Motor neuron (in vitro differentiated cells): ENCODE measurements at regions not wholly inside any gene's neighbourhood (a gene's known extent, or its start where the extent isn't known, plus 50 kb on each side); places are given as distances from the start of the nearest gene placed in this dataset.
A peak's percentile ranks its signal among the peaks of the same experiment; 100 is the strongest.

Experiments used
- ATAC-seq, 8 experiments: fragments of 200-7000 bp; cut with Tn5 transposase; replicated peaks in 6 of 8; 2 replicates each; pipeline ENCODE4 v1.8.0; 2021; ENCODE audit warnings: mild to moderate bottlenecking in 8 of 8, moderate library complexity in 8 of 8
- H3K27ac ChIP-seq, 2 donors: fragments of 250-450 bp; sonication (Bioruptor Pico); 2 replicates each; pipeline ENCODE4 v1.9.0; 2021; ENCODE audit warnings: antibody characterized with exemption in 2 of 2, mild to moderate bottlenecking in 2 of 2, moderate library complexity in 1 of 2
- H3K4me1 ChIP-seq, 2 donors: fragments of 250-450 bp; sonication (Bioruptor Pico); replicated peaks in 1 of 2; 2 replicates each; pipeline ENCODE4 v1.6.1; 2021; ENCODE audit warnings: antibody characterized with exemption in 2 of 2, mild to moderate bottlenecking in 2 of 2, moderate library complexity in 1 of 2
- H3K4me3 ChIP-seq, 5 donors: fragments of 250-450 bp; sonication (Bioruptor Pico); 2 replicates each; pipeline ENCODE4 v1.9.0; 2021; ENCODE audit warnings: antibody characterized with exemption in 5 of 5, mild to moderate bottlenecking in 5 of 5, moderate library complexity in 4 of 5
- WGBS, 10 experiments: fragments of 450-650 bp; shearing (Covaris generic); methylation state at CpG; one replicate each; pipeline ENCODE4 v1.0.0; 2022; 5-methylcytosine and 5-hydroxymethylcytosine counted together
- in situ Hi-C, 9 experiments: fragments of 400-800 bp; cut with MboI; loops; one replicate each; pipeline ENCODE4 v1.15.0; 2021; ENCODE audit warnings: low sequenced_read_pairs in 9 of 9, low pct_unique_long_range_greater_than_20kb in 2 of 9; ENCODE audit not compliant: unreplicated experiment in 9 of 9

DNA sequence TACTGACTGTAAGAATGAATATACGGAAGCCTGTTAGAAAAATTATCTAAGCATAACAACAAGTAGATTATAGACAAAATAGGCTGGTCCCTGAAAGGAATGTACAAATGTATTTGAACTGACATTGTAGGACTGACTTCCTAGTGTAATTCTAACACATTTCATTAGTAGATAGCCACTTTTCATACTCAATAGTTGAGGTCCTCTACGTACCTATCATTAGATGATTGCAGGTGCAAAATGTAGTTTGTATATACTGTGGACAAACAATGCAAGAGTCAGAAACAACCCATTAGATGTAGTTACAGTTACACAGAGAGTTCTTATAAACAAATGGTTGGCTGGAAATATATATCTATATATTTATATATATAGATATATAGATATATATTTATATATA lies 402.3 kb upstream of the SLITRK6 start:
- H3K27ac ChIP-seq: no peak overlapping the region
- no peaks in the 10 kb centered on the region for H3K4me1 ChIP-seq
- H3K4me3 ChIP-seq: no peak overlapping the region
- 19 to 100% (median 81%) methylated on average over 1 to 2 of the region's 2 CpGs for WGBS, 10 experiments
- in situ Hi-C loops: no loop called here
- ATAC-seq: no peak

GRCh38 chr13:86193281-86193680 lies 394.1 kb upstream of the SLITRK6 start:
- WGBS, 10 experiments: 0 to 100% (median 38%) methylated on average over 1 of the region's 1 CpG
- no peak overlapping the region for H3K4me3 ChIP-seq
- H3K4me1 ChIP-seq: no peaks in the 10 kb centered on the region
- ATAC-seq: no peak
- no peak overlapping the region for H3K27ac ChIP-seq
- in situ Hi-C loops: no loop called here

DNA sequence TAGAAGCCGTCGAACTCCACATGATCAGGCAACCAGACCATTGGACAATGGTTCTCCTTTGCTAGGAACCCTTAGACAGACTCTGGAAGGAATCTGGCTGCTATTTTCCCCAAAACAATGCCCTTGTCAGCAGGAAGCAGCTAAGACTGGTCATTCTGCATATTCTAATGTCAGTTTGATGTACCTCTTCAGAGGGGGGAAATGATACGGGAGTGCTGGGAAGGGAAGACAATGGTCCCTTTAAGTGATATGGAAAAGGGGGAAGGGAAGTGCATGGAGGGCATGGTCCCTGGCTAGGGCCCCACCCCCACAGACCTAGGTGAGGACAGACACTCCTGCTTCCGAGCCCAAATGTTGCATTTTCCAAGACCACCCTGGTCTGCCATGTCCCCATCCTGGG lies 389.0 kb upstream of the SLITRK6 start:
- no peaks in the 10 kb centered on the region for H3K4me1 ChIP-seq
- in situ Hi-C loops: no loop called here
- no peak for ATAC-seq
- 33 to 95% (median 83%) methylated on average over 1 to 4 of the region's 4 CpGs; no CpG with 5 or more reads in 3 of the 10 experiments for WGBS, 10 experiments
- no peak overlapping the region for H3K4me3 ChIP-seq
- H3K27ac ChIP-seq: no peak overlapping the region

DNA sequence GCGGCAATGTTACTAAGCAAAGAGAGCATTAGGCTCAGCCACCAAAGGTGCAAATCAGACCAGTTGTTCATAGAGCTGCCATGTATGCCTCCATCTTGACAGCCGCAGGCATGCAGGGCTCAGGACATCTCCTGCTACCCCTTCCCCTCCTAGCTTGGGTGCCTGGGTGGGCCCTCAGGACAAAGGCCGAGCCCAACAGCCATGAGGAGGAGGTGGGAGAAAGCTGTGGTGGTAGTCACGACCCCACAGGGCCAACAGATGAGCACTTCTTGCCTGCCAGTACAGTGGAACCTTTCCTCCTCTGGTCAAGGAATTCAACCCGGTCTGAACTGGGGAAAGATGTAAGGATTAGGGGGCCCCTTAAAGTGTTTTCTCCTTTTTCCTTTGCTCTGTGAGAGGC lies 386.4 kb upstream of the SLITRK6 start:
- in situ Hi-C loops: no loop called here
- Histone ChIP-seq H3K27ac (no peak overlapping the region), H3K4me3 (no peak overlapping the region), H3K4me1 (no peaks in the 10 kb centered on the region)
- WGBS, 10 experiments: 0 to 100% (median 68%) methylated on average over 1 to 5 of the region's 5 CpGs; no CpG with 5 or more reads in 4 of the 10 experiments
- ATAC-seq: no peak

DNA sequence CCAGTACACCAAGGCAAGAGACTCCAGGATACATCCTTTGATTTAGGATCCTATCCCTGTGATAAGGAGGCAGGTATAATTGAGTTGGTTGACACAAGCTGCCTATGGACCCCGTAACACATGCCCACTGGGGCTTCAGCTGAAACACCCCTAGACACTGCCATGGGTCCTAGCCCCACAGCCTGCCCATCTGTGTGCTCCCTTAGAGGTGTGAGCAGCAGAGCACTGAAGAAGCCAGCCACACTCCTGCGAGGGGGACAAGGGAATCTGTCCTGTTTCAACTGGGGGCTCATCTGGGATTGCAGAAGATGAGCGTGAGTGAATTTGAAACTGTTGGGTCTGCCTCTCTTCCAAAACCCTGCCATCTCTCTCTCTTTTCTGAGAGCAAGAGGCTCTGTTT lies 385.9 kb upstream of the SLITRK6 start:
- ATAC-seq: no peak
- in situ Hi-C loops: no loop called here
- WGBS, 10 experiments: 0 to 100% (median 85%) methylated on average over 1 to 2 of the region's 3 CpGs; no CpG with 5 or more reads in 5 of the 10 experiments
- no peak overlapping the region for H3K4me3 ChIP-seq
- H3K27ac ChIP-seq: no peak overlapping the region
- H3K4me1 ChIP-seq: no peaks in the 10 kb centered on the region

- no peak overlapping the region for H3K4me3 ChIP-seq
- peak in 3 of 8 experiments; percentile 35 to 53 (median 45) for ATAC-seq
- H3K27ac ChIP-seq: no peak overlapping the region
- in situ Hi-C loops: no loop called here
- WGBS, 10 experiments: 0 to 100% (median 76%) methylated on average over 1 to 2 of the region's 2 CpGs
- H3K4me1 ChIP-seq: peaks cover 0 to 2% of the 10 kb centered on the region in 2 donors
These were observed 375.4 kb upstream of the SLITRK6 start for GRCh38 chr13:86174622-86175021.

DNA sequence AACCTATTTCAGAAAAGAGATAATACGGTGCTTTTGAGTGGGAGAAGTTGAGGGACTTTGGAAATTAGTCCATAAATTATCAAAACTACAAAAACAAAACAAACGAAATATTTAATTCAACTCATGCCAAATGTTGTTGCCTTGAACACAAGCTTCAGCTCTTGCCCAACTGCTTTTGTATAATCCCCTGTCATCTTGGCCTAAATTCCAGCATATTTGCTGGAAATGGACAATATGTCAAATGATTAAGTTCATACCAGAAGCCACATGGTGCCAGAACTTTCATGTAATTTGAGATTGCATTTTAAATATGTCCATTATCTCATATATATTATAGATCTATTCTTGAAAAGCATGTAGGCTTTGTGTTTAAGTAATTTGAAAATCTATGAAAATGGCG lies 373.7 kb upstream of the SLITRK6 start:
- H3K27ac ChIP-seq: no peak overlapping the region
- in situ Hi-C loops: no loop called here
- 10 to 94% (median 82%) methylated on average over 2 to 3 of the region's 3 CpGs for WGBS, 10 experiments
- H3K4me3 ChIP-seq: no peak overlapping the region
- peaks cover 0 to 2% of the 10 kb centered on the region in 2 donors for H3K4me1 ChIP-seq
- no peak for ATAC-seq

- no peak overlapping the region for H3K4me3 ChIP-seq
- no peak overlapping the region for H3K27ac ChIP-seq
- 0 to 100% (median 85%) methylated on average over 1 of the region's 1 CpG; no CpG with 5 or more reads in 2 of the 10 experiments for WGBS, 10 experiments
- ATAC-seq: no peak
- H3K4me1 ChIP-seq: no peaks in the 10 kb centered on the region
- in situ Hi-C loops: no loop called here
These were observed 362.0 kb upstream of the SLITRK6 start for GRCh38 chr13:86161257-86161656.

- no peak overlapping the region for H3K27ac ChIP-seq
- in situ Hi-C loops: no loop called here
- 0 to 100% (median 93%) methylated on average over 1 to 3 of the region's 3 CpGs for WGBS, 10 experiments
These were observed 356.5 kb upstream of the SLITRK6 start for GRCh38 chr13:86155756-86156155.

GRCh38 chr13:86142080-86142479 lies 342.9 kb upstream of the SLITRK6 start:
- in situ Hi-C loops: no loop called here
- Histone ChIP-seq H3K4me3 (no peak overlapping the region), H3K4me1 (no peaks in the 10 kb centered on the region), H3K27ac (no peak overlapping the region)
- no peak for ATAC-seq
- WGBS, 10 experiments: 31 to 100% (median 89%) methylated on average over 1 to 4 of the region's 4 CpGs; no CpG with 5 or more reads in 1 of the 10 experiments

More at GRCh38 chr13:86155756-86156155, 356.5 kb upstream of the SLITRK6 start:
- Histone ChIP-seq H3K4me1 (no peaks in the 10 kb centered on the region), H3K4me3 (no peak overlapping the region)
- ATAC-seq: no peak

- Histone ChIP-seq H3K4me1 (no peaks in the 10 kb centered on the region), H3K27ac (no peak overlapping the region), H3K4me3 (no peak overlapping the region)
- no peak for ATAC-seq
- in situ Hi-C loops: no loop called here
These were observed 336.6 kb upstream of the SLITRK6 start for GRCh38 chr13:86135856-86136255.

DNA sequence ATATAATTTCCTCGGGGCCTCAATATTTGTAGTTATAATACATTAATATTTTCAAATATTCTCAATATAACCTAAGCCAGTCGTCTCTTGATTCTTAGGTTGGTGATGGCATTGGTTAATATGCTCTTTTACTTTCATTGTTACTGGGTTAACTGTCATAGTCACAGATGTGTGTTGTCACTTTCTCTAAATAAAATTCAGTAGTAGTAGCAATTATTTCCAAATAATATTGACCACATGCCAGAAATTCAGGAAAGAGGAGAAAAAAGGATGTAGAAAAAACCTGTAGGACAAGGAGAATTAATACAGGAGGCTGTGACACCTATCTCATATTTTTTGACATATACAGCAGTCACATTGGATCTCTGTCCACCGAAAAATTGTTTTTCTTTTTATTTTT lies 322.7 kb upstream of the SLITRK6 start:
- ATAC-seq: no peak
- in situ Hi-C loops: no loop called here
- Histone ChIP-seq H3K27ac (no peak overlapping the region), H3K4me3 (no peak overlapping the region), H3K4me1 (no peaks in the 10 kb centered on the region)
- 5 to 100% (median 81%) methylated on average over 1 to 3 of the region's 3 CpGs; no CpG with 5 or more reads in 1 of the 10 experiments for WGBS, 10 experiments

- no peaks in the 10 kb centered on the region for H3K4me1 ChIP-seq
- no peak for ATAC-seq
- no peak overlapping the region for H3K27ac ChIP-seq
- no peak overlapping the region for H3K4me3 ChIP-seq
- in situ Hi-C loops: no loop called here
- 0 to 100% (median 60%) methylated on average over 1 of the region's 1 CpG; no CpG with 5 or more reads in 2 of the 10 experiments for WGBS, 10 experiments
These were observed 309.9 kb upstream of the SLITRK6 start for GRCh38 chr13:86109107-86109506.

DNA sequence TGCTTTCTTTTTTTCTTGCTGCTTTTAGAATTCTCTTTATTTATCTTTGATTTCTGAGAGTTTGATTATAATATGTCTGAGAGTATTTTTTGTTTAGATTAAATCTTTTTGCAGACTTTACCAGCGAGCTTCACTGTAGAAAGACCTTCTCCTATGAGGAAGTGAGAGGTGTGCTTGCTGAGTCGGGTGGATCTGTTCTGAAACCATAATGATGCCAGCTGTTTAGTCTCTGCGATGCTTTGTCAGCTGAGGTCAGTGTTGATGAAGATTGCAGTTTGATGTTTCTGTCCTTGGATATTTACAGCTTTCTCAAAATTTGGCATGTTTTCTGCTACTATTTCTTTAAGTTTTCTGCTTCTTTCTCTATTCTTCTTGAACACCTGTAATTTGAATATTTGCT lies 309.1 kb upstream of the SLITRK6 start:
- no peak overlapping the region for H3K27ac ChIP-seq
- in situ Hi-C loops: no loop called here
- no peaks in the 10 kb centered on the region for H3K4me1 ChIP-seq
- no peak for ATAC-seq
- no peak overlapping the region for H3K4me3 ChIP-seq
- 0 to 100% (median 82%) methylated on average over 1 to 3 of the region's 3 CpGs; no CpG with 5 or more reads in 1 of the 10 experiments for WGBS, 10 experiments
